K562 (cell line): ENCODE measurements at regions not wholly inside any gene's neighbourhood (a gene's known extent, or its start where the extent isn't known, plus 50 kb on each side); places are given as distances from the start of the nearest gene placed in this dataset.

Experiments
- EWSR1 ChIP-seq: fragments of 450-650 bp; IDR thresholded peaks from 2 replicates; pipeline ENCODE4 v1.6.1; 2018; ENCODE audit warnings: borderline replicate concordance, mild to moderate bottlenecking, low read depth, moderate library complexity; ENCODE audit not compliant: partially characterized antibody
- ZNF586 ChIP-seq: fragments of 450-650 bp; formaldehyde crosslinking; conservative IDR thresholded peaks from 2 replicates; pipeline ENCODE4 v1.4.0; 2020; ENCODE audit warnings: mild to moderate bottlenecking, moderate library complexity

DNA sequence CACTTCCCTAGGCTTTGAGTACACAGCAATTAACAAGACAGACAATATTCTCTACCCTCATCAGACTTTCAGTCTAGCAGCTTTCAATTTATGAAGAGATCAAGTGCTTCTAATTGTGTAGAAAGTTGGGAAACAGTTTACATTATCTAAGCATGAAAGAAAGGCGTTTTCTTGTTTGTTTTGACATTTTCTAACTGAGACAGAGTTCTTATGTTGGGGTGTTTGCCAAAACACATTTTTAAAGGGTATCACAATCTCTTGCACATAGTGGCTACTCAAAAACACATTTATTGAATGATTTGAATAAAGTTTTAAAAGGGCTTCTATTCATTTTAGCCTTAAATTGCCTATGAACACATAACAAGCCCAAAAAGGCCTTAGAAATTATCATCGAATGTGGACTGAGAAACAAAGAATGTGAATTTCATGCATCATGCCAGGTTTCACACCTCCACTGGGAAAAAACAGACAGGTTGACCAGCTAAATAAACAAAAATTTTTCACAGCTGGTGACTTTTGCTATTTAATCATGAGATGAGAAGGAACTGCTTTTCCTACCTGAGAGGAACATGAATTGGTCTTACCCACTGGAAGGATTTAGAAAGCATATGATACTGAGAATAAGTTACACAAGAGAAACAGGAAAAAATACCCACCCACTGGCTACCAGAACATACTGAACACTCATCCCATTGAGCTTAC, 394.5 kb upstream of the PKN2 start:
- TF ChIP-seq ZNF586 (CRISPR knock-in tag) (no peak), EWSR1 (no peak)
